HS-27A (cell line): ENCODE measurements at regions not wholly inside any gene's neighbourhood (a gene's known extent, or its start where the extent isn't known, plus 50 kb on each side); places are given as distances from the start of the nearest gene placed in this dataset.

ENCODE experiments used
- DNase-seq: peaks from one replicate; pipeline ENCODE4 v3.0.0-alpha.2; 2012; ENCODE audit warnings: low read depth, missing footprints

DNA sequence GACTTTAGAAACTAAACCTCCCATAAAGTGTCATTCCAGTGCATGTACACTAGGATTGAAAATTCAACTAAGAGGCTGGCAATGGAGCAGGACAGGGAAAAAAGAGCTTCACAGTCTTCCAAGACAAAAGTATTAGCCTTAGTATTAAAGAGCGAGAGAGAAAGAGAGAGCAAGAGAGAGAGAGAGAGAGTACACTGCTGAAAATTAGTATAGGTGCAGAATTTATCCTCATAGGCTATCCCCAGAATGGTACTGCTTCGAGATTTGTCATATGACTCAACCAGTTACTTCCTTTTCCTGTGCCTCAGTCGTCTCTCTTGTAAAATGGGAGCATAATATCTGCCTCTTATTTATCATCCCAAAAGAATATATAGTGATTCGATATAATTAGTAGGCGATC, 543.2 kb upstream of the JARID2 start:
- no peak for DNase-seq

DNA sequence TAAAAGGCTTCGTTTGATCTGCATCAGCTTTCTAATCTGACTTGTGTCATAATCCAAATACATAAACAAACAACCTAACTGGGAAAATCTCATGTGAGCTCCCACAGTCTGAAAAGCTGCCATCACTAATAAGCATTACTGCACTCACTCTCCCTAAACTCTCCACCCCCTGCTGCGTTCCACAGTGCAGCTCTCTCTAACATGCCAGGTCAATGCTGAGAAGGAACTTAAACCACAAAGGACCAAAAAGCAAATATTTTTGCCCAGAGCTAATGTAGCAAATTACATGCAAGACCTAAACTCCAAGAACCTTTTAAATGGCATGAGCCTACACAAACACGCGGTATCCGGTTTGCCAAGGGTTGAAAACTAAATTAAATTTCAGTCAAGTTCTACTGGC, 542.3 kb upstream of the JARID2 start:
- DNase-seq, result no peak

DNA sequence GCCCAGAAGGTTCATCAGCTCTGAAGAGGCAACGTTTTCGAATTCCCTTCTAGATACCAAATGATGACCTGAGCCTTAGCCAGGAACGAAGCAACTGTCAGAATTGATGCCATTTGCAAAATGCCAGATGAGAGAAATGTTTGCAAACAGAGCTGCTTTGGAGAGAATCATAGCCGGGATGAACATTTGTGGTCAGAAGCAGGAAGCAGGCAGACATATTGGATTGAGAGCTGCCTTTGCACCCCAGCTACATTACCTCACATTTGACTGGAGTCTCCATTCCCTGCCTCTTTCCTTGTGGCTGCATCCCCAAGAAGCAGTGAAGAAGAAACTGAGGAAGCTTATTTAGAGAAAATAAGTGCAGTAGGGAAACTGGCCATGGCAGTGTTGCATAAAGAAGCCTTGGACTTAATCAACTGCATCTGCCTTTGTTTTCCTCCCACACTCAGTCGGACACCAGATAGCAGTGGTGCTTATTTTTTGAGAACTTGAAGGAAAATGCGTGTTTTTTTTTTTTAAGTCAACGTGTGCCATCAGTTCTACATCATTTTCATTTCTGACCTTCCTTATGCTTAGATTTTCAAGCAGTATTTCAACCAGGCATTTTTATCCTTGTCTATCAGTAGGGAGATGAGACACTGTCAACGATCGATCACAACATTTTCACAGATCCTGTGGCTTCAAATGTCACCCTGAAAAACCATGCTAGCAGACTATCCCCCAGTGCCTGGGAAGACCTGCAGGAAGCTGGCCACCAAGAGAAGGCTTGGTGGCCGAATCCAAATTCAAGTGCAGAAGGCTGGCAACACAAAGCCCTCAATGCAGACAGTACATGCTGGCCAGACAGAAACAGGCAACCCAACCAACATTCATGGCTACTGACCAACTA, 541.2 kb upstream of the JARID2 start:
- DNase-seq, result no peak

DNA sequence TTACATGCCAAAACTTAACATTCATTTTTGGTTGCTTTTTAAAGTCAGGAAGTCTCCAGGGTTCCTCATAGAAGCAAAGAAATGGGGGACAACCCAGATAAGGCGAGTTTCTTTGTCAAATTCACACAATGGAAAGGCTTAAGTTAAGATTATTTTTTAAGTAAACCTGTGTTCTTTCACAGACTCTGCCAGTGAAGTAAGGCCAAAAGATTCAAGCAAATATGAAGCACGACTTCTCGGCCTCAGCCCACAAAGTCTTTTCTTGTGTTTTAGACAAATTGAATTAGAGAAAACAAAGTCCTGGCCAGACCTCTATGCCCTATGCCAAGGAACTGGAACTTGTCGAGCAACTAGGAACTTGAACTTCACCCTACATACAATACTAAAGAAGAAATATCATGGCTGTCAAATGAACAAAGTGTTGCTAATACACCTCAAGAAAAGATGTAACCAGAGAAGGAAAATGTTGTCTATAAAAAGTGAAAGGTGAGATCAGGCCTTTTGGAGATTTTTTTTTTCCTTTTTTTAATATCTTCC, 540.0 kb upstream of the JARID2 start:
- DNase-seq, result no peak

DNA sequence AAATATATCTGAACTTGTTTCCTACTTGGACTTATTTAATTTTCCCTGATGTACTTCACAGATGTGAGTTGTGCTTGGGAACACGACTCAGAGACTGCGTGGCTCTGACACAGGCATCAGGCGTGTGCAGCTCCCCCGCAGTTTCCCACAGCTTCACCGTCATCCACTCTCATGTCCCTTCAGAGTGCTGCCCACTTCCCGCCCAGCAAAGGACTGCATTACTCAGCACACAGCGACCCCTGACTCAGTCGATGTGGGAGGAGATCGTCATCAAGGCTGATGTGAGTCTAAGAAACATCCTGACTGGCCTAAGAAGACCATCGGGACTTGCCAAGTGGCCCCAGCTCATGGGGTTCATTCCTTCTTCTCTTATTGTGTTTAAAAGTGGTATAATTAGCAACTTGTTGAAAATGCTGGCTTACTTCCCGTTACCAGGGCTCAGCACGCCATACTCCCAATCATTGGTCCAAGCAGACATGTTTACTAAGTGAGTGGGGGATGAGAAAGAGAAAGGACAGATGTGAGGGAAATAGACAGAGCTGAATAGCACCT, 539.4 kb upstream of the JARID2 start:
- DNase-seq, result peak; percentile 74

DNA sequence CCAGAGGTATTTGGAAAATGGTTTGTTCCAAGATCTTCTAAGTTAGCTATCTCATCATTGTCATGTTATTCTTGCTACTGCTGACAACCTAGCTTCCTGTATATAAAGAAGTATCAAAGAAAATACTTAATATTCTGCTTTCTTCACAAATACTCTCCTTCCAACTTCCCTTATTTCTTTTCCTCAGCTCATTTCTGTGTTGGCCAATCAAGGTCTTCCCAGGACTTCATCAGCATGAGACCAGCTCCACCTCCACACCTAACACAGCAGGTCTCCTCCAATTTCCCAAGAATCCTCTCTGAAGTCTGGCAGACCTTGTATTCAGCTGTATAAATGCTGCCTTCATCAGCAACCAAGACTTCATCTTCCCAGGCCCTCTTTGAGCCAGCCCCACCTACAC, 538.6 kb upstream of the JARID2 start:
- no peak for DNase-seq

DNA sequence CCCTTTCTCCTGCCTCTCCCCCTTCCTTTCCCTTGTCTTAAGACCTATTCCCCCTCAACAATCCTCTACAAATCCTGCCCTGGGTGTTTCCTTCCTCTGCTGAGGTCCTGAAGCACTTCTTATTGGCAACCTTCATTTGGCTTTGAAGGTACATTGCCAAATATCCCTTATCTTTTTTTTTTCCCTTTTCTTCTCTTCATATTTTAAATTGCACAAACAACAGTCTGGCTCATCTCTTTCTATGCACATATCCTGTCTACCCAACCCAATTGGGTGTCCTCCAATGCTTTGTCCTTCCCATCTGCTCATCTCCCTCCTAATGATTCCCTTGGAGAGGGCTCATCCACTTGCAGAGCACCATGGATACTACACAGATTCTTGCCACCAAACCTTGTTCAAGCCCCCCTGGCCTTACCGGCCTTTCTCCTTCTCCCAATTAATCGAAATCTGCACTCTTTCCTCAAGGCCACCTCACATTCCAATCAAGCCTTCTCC, 537.9 kb upstream of the JARID2 start:
- DNase-seq, result no peak

DNA sequence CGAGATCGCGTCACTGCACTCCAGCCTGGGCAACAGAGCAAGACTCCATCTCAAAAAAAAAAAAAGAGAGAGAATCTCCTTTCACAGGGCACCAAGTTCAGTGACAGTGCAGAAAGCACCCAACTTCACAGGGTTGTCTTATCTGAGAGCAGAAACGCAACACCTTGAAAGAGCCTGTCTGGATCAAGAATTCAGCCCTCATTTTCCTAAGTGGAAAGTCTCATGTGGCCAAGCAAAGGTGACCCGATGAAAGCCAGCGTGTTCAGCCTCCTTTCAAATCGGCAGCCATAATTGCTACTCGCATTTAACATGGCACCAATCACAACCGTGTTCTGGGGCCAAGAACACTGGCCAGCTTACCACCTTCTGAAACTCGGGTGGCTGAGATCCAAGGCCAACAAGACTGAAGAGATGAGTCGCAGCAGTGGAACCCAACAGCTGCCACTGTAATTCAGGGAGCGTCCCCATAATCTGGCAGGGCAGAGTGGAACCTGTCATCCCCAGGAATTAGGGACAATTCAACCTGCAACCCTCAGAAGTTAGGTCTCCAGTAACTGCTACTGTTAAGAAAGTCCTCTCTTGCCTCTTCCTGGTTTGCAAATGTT, 536.7 kb upstream of the JARID2 start:
- DNase-seq, result no peak

DNA sequence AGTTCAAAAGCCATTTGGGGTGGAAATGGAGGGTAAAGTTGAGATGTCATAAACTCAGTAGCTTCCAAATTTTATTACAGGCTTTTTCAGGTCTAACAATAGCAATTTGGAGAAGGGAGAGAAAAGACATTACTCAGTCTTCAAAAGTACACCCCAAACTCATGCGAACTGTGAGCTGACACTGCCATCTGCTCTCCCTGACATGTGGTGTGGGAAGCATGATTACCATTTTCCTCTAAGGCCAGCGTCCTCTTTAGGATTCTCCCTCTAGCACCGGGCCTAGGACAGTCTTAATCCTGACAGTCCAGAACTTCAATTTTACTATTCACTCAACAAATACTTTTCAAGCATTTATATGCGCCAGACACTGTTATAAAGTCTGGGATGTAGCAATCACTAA, 536.0 kb upstream of the JARID2 start:
- DNase-seq, result no peak

DNA sequence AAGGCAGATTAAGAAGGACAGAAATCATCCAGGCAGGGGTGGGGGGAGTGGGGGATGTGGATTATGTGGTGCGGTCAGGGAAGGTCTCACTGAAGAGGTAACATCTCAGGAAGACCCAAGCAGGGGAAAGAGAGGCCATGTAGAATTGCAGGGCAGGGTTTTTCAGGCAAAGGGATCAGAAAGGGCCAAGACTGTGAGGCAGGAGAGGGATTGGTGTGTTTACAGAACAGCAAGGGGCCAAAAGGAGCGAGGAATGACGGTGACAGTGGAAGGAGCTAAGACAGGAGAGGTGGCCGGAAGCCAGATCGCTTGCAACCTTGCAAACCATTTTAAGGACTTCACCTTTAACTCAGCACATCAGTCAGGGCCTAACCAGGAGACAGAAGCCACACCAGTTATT, 535.4 kb upstream of the JARID2 start:
- no peak for DNase-seq

DNA sequence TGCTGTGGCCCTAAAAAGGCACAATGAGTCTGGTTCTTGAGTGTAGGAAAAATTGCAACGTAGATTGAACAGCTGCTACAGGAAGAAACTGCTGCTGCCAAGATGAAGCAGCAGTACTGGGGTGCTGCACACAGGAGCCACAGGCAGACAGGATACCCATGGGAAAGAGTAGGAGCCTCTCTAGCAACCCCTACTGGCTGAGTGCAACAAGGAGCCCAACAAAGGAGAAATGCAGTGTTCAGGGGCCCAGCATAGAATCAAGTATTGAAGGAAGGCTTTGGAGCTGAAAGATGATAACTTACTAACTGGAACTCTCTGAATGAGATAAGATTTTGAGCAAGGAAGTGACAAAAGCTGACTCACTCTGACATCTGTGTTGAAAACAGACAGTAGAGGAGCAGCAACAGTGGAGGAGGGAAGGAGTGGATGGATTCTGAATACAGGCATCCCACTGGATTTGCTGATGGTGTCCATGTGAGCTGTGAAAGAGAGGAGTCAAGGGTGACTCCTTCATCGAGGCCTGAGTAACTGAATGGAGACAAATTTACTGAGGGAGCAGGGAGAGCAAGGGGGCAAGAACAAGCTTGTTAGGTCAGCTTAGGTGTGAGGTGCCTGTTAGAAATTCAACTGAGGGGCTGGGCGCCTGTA, 534.7 kb upstream of the JARID2 start:
- DNase-seq, result peak; percentile 67

DNA sequence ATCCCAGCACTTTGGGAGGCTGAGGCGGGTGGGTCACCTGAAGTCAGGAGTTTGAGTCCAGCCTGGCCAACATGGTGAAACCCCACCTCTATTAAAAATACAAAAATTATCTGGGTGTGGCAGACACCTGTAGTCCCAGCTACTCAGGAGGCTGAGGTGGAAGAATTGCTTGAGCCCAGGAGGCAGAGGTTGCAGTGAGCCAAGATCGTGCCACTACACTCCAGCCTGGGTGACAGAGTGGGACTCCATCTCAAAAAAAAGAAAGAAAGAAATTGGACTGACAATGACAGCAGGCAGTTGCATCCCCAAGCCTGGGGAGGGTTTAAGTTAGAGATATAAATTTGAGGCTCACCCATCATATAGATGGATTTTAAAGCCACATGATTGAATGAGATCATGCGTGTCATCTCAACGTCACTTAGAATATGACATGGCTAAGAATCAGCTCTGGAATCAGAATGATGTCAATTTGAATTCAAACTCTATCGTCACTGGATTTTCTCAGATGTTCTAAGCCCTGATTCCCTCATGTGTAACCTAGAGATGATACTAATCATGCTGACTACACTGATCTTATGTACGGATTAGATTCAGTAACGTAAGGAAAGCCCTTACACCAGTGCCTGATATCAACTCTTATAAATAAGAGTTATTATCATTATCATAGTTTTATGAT, 534.0 kb upstream of the JARID2 start:
- DNase-seq, result no peak

DNA sequence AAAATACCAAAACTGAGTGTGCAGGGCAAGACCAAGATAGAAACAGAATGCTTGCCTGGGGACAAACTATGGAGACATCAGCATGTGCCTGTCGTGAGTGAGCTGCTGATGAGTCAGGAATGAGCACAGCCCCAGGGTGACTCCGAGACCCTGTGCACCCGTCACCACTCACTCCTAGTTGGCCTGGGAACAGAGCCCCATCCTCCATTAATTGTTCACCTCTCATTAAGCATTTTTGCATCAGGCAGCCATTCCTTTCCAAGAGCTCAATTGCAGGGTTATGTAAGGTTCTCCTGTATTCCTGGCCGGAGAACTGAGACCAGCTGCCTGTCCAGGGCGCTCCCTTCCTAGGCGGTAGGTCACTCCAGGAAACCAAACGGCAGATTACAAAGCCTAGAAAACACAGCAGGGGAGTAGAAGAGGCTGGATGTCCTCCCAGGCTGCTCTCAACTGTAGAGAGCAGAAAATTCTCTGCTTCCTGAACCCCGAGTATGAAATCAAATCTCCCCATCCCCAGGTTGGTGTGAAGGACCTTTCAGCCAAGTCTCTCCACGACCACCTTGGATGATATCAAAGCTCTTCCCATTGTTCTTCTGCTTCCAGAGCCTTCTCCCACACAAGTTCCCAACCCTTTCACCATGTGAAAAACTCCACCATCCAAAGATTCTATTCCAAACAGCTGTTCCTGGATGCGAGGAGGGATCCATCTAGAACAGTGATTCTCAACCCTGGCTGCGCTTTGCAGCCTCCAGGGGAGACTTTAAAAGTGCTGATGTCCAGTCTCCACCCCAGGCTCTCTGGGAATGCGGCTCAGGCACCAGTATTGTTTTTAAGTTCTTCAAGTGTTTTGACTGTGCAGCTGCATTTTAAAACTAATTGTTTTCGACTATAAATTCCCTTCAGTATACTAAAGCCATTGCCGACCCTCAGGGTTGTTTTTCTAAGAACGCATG, 532.6 kb upstream of the JARID2 start:
- no peak for DNase-seq

DNA sequence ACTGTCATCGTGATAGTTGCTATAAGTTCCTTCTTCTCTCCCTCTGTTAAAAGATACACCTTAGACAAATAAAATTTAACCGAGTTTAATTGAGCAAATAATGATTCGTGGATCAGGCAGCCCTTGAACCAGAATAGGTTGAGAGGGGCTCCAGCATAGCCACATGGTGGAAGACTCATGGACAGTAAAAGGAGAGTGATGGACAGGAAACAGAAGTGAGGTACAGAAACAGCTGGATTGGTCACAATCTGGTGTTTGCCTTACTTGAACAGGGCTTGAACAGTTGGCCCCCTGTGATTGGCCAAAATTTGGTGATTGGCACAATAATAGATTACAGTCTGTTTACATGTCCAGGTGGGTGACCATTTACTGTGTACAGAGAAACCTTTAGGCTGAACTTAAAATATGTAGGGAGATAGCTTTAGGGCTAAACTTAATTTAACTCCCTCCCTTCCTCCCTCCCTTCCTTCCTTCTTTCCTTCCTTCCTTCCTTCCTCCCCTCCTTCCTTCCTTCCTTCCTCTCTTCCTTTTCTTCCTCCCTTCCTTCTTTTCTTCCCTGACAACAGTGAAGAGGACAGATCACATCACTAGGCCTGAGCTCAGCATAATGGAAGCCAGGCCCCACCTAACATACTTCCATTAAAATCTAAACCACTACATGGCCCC, 531.8 kb upstream of the JARID2 start:
- no peak for DNase-seq

DNA sequence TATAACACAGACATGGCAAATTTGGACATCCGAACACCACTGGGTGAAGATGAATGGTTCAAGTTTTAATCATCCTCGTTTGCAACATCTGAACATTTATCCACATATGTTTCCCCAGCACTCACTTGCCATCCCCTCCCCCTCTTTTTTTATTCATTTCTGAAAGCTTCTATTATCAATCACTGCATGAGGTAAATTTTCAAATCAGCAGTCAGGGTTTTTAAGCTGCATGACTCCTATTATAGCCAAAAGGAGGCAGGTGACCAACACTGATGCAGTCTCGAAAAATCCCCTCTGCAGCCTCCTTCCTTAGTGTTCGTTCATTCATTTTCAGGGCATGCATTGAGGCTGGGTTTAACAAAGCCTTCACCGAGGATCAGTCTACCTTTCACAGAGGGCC, 530.8 kb upstream of the JARID2 start:
- DNase-seq, result no peak

DNA sequence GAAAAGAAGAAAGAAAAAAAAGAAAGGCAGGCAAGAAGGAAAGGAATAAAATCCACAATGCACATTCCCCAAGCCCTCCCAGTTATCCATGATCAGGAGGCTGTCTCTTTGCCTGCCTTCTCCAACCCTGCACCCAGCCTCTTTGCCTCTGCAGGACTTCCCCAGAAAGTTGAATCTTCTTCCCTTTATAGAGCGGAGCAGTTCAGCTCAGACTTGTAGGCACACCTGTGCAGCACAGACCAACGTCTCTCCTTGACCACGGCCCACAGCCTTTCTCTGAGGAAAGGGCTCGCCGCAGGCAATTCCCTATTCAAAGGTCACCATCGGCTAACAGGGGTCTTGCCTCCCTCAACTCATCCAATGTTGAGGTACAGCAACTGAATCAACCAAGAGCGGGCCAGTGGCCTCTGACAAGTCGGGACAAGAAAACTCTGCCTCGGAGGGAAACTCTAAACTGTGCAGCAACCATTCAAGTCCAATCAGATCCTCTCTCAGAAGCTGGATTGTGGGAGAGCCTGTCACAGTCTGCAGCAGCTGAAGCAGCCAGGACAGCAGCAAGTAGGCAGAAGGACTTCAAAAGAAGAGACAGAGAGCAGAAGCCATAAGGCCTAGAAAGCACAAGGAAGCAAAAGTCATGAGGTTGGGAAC, 529.2 kb upstream of the JARID2 start:
- DNase-seq, result no peak

DNA sequence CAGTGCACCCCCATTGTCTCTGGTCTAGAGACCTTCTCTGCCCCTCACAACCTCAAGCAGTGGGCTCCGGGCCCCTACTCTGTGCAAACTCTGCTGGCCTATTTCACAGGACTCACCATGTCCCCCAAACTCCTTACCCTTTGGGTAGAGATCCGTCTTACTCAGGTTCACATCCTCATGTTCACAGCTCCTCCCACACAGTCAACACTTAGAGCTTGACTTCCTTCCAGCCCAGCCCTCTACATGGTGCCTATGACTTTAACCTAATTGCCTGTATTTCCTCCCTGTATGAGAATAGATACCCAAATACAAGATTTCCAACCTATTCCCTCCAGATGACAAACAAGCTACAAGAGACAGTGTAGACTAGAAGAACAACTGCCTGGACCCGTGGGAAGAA, 528.6 kb upstream of the JARID2 start:
- no peak for DNase-seq

DNA sequence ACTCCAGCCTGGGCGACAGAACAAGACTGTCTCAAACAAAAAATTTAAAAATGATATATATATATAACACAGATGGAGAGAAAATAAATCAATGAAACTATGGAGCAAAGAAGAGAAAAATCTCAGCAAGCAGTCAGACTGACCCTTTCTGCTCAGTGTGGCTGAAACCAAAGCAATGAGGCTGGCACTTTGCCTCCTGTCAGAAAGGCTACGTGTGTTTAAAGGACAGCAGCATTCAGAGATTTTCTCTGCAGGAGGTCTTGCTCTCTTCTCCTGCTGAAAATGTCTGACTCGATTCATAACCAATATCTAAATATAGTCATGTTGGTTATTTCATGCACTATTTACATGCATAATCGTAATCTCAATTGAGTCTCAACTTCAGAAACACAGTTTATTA, 527.0 kb upstream of the JARID2 start:
- DNase-seq, result no peak

DNA sequence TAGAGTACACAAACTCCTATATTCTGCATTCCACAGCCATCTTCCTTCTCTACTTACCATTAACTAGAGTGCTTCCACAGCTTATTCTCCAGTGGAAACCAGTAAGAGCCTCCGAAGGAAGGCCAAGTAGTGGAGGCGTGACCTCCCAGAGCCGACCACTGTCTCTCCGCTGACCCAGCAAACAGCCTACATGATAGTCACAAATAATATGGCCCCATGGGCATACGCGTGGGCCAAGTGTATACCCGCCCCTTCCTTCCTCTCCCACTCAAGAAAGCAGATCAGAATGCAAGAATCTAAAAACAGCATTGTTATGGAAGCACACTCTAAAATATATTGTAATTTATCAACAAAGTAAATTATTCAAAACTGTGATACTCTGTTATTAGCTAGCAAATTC, 526.6 kb upstream of the JARID2 start:
- no peak for DNase-seq
